BJ (cell line): ENCODE measurements at regions not wholly inside any gene's neighbourhood (a gene's known extent, or its start where the extent isn't known, plus 50 kb on each side); places are given as distances from the start of the nearest gene placed in this dataset.

ENCODE experiments used
- CTCF ChIA-PET: fragments of 350-600 bp; formaldehyde crosslinking; extraction: SDS; loops from one replicate; lab custom pipeline; 2021; ENCODE audit warnings: antibody characterized with exemption, inconsistent platforms; lab: Yijun Ruan, JAX
- POLR2A ChIA-PET: fragments of 300-600 bp; sonication (Branson Sonifier 250); formaldehyde crosslinking; extraction: SDS; loops from one replicate; lab custom pipeline; 2021; ENCODE audit warnings: antibody characterized with exemption; lab: Charles Lee
- DNase-seq: peaks from one replicate; pipeline ENCODE4 v3.0.0-alpha.2; 2011; ENCODE audit warnings: low read depth
- H3K27me3 ChIP-seq: 2 replicates; pipeline ENCODE4 v1.6.0; 2011; ENCODE audit warnings: low read length; ENCODE audit not compliant: control insufficient read depth, insufficient read depth
- H3K36me3 ChIP-seq: 2 replicates; pipeline ENCODE4 v1.5.1; 2011; ENCODE audit warnings: low read length; ENCODE audit not compliant: control insufficient read depth, insufficient read depth
- H3K4me3 ChIP-seq: 2 replicates; pipeline ENCODE4 v1.5.1; 2011; ENCODE audit warnings: low read depth, mild to moderate bottlenecking, control low read depth, low read length
- CTCF ChIP-seq: IDR thresholded peaks from 2 replicates; pipeline ENCODE4 v1.5.1; 2011; ENCODE audit warnings: low read depth, mild to moderate bottlenecking, control low read depth, inconsistent platforms, low read length, moderate library complexity; ENCODE audit not compliant: insufficient read depth

DNA sequence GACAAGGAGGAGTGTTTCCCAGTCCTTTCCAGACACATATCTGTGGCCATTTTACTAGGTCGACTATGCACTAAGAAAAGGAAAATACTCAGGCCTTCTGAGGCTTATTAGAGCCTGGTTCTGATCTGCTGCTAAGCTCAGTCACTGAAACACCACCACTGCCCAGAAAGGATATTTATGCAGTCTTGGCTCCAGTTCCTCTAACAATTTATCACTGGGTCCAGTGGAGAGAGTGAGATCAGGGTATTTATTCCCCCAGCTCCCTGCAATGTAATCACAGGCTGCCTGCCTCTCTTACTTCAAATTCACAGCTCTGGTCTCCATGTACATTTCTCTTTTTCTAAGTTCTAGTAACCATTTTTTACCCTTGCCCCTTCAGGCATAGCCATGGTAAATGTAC, 81.6 kb upstream of the INPP4B start:
- peaks cover 1% of the 10 kb centered on the region; the same call in 1 of the 2 replicates for H3K27me3 ChIP-seq
- H3K4me3 ChIP-seq: no peak overlapping the region
- POLR2A ChIA-PET: no interaction called here
- no peak for DNase-seq
- H3K36me3 ChIP-seq: no peaks in the 10 kb centered on the region
- TF ChIP-seq CTCF: no peak
- CTCF ChIA-PET: no interaction called here

DNA sequence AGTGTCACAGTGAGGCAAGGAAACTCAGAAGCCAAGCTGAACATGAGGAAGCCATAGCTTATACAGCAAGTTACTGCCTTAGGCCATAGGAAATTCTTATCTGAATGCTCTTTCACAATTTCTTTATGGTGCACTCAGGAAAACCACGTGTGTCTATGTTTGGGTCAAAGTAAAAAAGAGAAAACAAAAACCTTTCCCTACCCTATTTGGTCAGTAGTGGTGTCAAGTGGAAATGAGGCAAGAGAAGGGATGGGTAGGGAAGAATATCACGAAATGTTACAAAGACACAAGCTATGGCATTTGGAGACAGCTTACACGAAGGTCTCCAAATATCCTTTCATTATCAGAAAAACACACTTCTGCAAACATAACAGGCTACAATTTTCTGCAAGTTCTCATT, 83.4 kb upstream of the INPP4B start:
- Histone ChIP-seq H3K36me3 (no peaks in the 10 kb centered on the region), H3K4me3 (no peak overlapping the region), H3K27me3 (peaks cover 1% of the 10 kb centered on the region; the same call in 1 of the 2 replicates)
- no peak for TF ChIP-seq CTCF
- ChIA-PET POLR2A (no interaction called here), CTCF (no interaction called here)
- DNase-seq: no peak

GRCh38 chr4:142933207-142933606, 87.1 kb upstream of the INPP4B start:
- Histone ChIP-seq H3K27me3 (peaks cover 1% of the 10 kb centered on the region; the same call in 1 of the 2 replicates), H3K36me3 (no peaks in the 10 kb centered on the region), H3K4me3 (no peak overlapping the region)
- CTCF ChIA-PET: no interaction called here
- no peak for TF ChIP-seq CTCF
- POLR2A ChIA-PET: no interaction called here
- no peak for DNase-seq

- Histone ChIP-seq H3K36me3 (no peaks in the 10 kb centered on the region), H3K4me3 (no peak overlapping the region), H3K27me3 (no peaks in the 10 kb centered on the region)
- no peak for TF ChIP-seq CTCF
- ChIA-PET CTCF (no interaction called here), POLR2A (no interaction called here)
- no peak for DNase-seq
Observed at GRCh38 chr4:142940425-142941330, 94.6 kb upstream of the INPP4B start.

DNA sequence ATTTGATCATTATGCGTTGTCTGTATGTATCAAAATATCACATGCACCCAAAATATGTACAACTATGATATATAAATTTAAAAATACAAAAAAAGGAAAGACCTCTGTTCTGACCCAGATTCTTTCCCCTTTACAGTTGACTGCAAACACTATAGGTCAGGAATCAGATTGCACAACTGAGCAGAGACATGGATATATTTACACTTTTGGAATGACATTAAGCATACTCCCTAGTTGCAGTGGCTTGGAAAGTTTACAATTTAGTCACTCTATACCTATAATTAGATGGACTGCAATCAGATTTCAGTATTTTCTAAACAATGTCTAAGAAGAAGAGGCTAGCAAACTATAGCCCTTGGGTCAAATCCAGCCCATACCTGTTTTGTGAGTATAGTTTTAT, 98.5 kb upstream of the INPP4B start:
- no peak for TF ChIP-seq CTCF
- no peak for DNase-seq
- H3K36me3 ChIP-seq: no peaks in the 10 kb centered on the region

More for the DNA sequence above, 98.5 kb upstream of the INPP4B start:
- H3K27me3 ChIP-seq: no peaks in the 10 kb centered on the region
- H3K4me3 ChIP-seq: no peak overlapping the region
- ChIA-PET POLR2A (no interaction called here), CTCF (no interaction called here)
